Fibroblast of peridontal ligament (primary cell): ENCODE measurements at regions not wholly inside any gene's neighbourhood (a gene's known extent, or its start where the extent isn't known, plus 50 kb on each side); places are given as distances from the start of the nearest gene placed in this dataset.

ENCODE experiments used
- DNase-seq: peaks from one replicate; pipeline ENCODE4 v3.0.0-alpha.2; 2010; ENCODE audit errors: extremely low read depth

DNA sequence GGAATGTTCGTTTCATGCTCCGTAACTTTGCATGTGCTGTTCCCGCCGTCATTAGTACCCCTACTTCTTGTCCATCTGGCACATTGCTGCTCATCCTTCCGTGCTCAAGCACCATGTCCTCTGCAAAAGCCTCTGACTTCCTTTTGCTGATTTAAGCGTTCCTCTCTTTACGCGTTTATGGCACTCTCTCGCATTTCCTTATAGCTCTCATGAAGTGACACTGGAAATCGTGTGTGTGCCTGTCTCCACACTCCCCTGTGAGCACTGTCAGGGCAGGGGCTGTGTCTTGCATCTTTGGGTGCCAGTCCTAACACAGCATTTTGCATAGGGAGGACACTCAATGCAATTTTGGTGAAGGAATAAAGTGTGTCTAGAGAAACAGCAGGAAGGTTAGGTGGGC is 210.6 kb upstream of the FAT1 start:
- DNase-seq = no peak

DNA sequence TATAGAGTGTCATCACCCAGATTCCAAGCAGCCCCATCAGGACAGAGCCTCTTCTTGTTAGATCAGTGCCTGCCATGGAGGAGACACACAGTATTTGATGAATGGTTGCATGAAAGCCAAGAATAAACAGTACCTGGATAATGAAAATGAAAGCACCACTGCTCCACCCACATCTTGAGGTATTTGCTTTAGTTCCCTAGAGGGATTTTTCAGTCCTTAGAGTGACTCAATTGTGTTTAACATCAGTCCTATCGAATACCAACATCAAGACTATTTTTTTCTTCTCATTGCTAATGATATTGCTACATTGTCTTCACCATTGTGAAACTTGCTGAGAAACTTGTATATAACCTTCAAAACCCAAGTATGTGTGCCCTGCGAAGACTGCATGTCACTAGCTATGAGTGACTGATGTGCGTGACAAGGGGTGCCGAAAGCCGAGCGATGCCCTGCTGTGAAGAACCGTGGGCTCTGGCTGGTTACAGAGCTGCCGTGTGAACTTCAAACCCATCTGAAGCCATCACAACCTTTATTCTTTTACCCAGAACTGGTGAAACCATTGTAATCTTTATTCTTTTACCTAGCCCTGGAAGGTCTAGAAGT is 211.3 kb upstream of the FAT1 start:
- DNase-seq = no peak

DNA sequence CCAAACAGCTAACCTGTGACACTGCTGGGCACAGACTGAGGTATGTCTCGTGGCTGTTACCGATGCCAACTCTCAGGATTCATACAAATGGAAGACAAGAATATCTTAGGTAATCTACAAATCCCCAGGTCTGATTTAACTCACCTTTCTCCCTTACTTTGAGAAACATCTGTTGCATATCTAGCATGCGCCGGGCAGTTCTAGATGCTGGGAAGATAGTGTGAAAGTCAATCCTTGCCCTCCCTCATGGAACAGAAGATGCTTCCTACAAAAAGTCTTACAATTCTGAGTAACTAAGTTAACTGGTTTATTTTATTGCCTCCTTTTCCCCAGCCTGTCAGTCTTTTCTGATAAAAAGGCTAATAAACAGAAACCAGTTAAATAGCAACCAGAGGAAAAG is 212.2 kb upstream of the FAT1 start:
- no peak for DNase-seq

DNA sequence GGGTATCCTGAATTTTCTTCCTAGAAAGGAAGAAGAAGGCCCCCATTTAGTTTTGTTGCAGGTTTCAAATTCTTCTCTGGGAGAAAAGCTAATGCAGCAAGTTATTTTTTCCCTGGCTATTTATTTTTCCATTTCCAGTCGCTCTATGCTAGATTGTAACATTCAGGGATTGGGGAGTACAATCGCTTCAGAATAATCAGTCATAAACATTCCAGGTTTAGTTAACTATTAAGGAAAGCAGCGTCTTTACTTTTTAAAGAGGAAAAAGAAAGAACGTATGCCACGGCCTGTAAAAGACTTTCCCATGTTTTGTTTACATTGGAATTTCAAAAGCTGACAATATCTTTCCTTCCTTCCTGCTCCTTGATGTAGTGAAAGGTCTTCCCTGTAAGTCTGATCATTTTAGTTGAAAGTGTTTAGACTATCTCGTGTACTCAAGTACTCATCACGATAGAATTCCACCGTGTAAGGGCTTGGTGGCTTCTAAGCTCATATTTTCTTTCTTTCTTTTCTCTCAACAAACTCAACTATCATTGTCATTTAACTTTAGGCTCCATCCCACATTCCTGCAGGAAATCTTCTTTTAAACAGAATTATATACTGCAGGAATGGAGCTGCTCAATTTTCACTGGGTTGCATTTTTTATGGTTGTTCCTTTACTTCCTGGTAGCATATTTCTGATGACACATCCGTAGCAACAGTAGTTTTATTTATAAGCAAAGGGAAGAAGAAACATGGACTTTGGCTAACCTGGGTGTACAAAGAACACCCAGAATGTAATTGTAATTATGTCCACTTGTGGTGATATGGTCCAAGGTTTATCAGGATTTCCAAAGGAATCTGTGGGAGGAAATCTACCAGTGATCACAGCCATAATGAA is 213.1 kb upstream of the FAT1 start:
- DNase-seq = peak; percentile 92

DNA sequence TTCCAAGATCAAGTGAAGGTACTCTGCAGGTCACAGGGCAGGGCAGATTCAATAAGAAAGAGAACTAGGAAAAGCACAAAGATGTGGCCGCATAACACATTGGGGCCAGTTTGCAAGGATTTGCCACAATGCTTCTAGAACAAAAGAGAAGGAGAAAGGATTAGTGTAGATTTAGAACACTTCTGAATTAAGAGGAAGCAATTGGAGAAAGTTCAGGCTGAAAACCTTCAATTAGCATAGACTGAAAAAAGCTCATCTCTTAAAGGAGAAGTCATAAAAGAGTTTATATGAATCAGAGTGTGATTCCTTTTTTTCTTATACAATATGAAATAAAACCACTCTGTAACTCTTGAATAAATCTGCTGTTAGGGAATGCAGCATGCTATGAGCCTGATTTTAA is 215.6 kb upstream of the FAT1 start:
- DNase-seq = no peak

DNA sequence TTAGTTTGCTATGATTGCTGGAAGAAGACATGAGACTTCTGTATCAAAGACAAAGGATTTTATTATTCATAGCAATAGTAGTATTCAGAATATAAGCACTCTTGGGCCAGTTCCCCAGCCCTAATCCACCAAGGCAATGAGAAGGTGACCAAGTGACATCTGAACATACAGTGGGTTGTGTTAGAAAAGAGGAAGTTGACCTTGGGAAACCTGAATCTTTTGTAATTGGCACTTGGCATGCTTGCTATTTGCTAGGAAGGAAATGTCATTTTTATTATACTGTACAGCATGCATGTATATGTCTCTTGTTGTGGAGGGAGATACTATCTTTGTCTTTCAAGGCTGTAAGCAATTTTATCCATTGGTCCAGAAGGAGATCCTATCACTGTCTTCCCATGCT is 216.1 kb upstream of the FAT1 start:
- DNase-seq = no peak

DNA sequence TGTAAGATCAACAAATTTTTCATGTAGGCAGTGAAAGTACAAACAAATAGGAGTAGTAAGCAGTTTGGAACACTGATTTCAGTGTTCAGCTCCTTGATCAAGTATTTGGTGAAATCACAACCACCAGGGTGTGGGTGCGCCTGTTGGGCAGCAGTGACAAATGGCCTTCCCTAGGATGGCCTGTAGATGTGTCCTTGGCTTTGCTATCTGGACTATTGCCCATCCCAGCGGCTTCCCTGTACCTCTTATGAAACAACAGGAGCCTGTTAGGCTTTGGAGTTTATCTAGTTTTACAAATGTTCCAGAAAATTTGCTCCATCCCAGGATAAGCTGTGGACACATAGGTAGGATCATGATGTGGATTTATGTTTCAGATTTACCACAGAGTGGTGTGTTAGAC is 216.8 kb upstream of the FAT1 start:
- DNase-seq = no peak

DNA sequence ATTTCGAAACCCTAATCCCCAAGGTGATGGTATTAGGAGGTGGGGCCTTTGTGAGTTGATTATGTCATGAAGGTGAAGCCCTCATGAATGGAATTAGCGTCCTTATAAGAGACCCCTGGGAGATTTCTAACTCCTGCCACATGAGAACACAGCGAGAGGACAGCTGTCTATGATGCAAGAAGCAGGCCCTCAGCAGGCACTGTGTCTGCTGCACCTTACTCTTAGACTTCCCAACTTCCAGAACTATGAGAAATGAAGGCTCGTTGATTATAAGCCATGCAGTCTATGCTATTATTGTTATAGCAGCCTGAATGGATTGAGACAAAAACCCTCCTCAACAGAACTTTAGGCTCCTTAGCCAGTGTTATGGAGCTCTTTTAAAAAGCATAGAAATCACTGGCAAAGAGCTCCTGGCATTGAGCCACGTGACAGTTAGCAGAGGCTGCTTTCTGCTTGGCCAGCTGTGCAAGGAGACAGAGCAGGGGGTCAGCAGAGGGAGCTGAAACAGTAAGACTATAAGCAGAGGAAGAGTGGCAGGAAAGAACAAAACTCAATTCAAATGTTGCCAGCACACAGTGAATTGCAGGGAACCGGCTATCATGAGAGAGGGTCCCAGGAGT is 219.2 kb upstream of the FAT1 start:
- peak; percentile 79 for DNase-seq

DNA sequence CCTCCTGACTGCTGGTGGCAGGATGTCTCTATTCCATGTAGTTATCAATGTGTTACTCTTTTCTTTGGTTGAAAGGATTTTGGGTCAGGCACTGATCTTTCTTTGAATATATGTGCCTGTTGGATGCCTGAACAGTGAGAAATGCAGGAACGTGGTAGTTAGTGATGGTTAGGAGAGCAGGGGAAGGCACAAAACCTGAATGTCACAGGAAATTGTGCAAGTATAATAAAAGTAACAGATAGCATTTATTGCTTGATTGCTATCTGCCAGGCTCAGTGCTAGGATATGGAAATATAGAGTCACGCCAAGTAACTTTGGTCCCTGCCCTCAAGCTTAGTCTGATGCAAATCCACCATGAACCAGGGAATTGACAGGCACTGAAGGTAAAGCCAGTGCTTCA is 219.8 kb upstream of the FAT1 start:
- no peak for DNase-seq

DNA sequence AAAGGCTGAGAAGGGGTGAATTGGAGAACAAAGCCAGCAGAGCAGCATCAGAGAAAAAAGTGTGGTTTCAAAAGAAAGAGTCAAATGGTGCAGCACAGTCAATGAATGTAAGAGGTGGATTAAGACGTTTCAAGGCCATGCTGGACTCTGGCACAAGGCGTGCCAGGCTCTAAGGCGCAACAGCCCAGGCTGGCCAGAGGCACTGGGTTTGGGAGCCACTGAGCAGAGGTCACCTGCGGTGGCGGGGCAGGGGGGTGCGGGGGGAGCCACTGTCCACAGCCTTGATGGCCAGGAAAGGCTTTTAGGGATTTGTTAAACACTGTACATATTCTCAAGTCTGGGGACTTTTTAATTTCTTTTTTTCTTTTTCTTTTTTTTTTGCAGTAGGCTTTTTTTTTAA is 222.5 kb upstream of the FAT1 start:
- DNase-seq = no peak

DNA sequence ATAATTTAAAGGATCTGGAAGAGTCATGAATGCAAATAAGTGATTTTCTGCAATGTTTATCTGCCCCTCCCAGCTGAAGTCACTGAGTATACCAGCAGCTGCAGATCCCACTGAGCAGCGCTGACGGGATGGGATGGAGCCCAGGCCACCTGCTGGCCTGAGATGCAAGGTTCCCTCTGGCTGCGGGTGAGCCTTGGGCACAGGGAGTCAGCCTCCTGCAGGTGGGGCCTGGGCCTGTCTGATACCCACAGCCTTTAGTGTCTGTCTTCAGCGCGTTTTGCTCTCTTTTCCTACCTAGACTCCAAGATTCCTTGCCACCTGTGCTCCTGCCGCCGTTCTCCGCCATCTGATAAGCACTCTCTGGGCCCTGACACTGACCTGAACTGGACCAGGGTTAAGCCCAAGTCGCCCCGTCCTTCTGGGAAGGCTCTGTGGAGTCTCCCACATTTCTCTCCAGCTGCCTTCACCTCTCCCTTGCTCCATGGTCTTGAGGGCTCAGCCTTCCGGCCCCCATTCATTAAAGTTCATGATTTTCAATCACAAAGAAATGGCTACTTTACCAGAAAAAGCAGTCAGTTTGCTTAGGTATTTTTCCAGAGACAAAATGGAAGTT is 223.1 kb upstream of the FAT1 start:
- DNase-seq = peak; percentile 19

DNA sequence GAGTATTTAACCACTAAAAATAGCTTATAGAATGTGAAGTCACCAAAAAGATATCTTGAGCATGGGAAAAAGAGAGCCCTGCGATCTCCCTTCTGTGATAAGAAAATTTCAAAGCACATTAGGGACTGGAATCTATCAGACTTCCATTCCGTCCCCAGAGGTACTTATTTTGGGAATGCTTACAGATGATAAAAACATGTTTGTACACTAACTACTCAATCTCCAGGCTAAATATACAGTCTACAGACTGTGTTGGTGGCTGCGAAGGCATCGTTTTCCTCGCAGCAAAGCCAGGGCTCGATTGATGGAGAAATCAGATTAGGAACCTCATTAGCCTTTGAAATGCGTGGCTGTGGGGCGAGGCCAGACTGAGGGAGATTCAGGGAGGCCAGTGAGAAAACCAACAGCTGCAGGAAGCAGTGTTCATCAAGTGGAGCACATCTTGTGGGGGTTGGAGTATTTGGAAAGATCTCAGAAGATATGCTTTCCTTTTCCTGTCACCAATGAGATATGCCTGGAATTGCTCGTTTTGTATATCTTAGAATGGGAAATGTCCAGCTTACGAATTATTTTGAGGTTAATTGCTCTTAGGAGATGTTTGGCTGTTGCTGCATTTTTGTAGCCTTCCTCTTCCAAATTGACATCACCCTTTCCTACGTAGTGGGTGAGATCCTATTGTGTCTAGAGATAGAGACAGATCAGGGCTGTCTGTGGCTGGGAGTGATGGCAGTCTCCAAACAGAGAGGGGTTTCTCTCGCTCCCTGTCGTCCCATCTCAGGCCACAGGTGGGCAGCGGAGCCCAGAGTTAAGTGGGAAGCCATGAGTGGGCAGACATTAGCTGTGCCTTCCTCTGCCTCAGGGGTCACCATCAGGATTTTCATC is 224.9 kb upstream of the FAT1 start:
- peak; percentile 59 for DNase-seq

DNA sequence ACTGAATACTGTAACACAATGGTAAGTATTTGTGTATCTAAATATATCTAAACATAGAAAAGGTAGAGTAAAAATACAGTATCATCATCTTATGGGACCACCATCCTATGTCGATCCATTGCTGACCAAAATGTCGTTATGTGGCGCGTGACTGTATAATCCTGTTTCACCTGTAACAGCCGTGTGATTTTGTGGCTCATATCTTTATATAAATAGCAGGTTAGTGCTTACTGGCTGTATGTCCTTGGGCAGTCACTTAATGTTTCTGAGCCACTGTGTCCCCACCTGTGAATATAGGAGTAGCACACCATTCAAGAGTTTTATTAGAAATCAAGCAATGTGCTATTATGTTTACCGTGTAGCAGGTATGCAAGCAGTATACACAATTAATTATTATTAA is 226.2 kb upstream of the FAT1 start:
- no peak for DNase-seq

DNA sequence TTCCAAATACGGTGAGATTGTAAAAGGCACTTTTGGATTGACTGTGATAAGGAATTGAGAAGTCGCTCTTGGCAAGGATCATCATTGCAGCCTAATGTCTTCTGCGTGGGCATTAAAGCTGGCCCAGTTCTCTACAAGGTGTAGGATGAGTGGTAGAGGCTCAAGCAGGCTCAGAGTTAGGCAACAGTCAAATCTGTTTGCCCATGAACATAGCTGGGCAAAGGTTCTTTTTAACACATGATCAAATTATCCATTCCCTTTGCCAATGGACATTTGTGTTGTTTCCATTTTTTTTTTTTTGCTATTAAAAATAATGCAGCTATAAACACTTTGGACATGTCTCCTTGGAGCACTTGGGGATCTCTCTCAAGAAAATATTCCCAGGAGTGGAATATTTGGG is 229.1 kb upstream of the FAT1 start:
- DNase-seq = no peak

DNA sequence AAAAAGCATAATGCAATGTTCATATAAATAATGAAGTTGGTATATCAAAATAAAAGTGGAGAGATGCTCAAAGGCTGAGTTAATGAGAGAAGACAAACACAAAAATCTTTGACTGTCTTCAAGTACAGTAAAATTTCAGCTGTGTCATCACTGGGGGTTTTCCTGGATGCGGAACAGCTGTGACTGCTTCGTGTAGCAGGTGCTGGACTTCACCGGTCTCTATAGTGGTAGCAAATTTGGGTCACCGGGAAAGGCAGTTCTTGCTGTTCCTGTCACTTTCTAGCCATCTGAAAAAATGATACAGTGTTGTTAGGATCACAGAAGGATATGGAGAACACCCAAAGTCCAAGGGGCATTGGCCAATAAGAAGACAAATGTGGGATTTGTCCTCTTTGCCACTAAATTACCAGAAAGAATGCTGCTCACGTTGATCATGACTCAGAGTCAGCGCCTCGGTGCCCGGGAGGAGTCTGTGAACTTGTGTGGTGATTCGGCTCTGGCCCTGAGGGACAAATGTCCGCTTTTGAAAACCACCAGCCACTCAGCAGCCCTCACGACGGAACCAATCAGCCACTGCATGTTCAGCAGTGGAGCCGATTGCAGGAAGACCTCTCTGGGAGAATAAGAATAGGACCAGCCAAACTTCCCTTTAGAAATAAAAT is 230.1 kb upstream of the FAT1 start:
- DNase-seq = no peak

DNA sequence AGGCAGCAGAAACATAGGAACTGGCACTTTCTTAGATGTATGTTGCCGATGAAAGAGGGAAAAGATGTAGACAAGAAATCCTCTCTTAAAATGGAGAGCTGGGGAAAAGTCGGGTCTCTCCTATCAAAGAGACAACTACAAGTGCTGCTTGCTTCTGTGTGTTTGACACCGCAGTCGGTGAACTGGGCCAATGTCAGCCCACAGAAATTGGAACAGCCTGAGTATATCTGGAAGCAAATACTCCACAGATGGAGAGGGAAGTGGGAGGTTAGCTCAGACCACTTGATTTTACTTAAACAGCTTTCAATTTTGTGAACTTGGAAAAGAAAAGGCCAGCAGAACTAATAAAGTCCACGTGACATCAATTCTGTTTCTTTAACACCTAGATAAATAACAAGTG is 230.9 kb upstream of the FAT1 start:
- no peak for DNase-seq

DNA sequence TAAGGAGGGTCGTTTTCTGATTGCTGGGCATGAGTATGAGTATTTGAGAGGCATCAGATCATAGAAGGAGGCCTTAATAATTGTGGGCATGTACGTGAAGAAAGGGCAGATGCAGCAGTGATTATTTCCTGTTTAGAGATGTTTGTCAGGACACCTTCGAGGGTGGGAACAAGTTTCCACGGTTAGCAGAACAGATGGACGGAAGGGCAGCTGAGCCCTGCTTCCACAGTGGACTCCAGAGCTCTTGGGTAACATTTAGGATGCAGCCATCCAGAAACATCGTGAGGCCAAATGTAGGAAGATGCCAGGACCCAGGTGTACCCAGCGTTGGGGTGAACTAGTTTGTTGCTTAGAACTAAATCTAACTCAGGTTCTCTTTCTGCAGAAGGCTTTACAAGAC is 231.3 kb upstream of the FAT1 start:
- DNase-seq = no peak

DNA sequence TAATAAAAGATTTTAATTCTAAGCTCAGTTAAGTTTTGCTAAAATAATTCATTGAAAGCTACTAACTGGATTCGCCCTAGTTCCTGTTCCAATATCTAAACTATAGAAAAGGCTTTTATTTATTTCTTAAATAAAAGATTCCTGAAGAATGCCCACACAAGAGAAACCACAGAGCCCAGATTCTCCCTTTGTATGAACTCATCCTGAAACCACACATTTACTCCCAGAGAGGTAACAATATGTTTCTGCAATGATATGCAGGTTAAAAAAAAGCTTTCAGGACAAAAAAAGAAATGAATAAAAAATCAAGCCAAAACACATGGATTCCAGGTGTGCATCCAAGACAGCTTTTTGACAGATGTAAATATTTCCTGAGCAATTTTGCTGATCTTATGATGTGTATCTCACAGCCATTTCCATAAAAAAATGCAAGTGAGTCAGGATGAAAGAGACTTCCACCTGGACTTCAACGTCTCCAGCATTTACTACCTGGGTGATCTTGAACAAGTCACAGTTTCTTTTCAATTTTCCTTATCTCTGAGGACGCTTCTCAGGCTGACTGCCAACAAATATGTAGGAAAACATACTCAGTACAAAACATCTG is 234.4 kb upstream of the FAT1 start:
- peak; percentile 34 for DNase-seq

DNA sequence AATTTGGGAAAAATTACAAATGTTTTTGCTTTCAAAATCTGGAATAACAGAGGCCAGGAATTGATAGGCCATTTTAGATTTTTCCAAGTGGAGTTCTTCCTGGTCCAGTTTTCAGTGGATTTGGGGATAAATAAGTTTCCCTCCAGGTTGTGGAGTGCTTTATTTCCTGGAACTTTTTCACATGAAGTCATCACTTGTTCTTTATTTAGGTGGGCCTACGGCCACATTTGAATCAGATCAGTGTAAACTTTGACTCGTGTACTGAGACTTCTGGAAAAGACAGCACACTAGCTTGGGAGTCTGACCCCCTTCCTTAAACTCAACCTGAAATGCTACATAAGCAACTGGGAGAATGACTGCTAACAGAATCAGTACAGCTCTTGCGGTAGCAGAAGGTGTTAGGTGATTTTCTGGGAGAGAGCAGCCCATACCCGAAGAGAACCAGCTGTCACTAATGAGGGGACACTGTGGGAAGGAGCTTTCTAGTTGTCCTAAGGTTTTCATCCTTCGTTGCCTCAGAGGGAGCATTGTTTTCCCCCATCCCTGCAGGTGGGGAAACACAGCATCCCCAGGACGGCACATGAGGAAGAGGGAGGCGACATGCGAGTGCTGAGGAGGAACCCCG is 235.2 kb upstream of the FAT1 start:
- DNase-seq = no peak
